ENCODE measurements at regions not wholly inside any gene's neighbourhood (a gene's known extent, or its start where the extent isn't known, plus 50 kb on each side); places are given as distances from the start of the nearest gene placed in this dataset.
"Not testable (repeated sequence)": the region's sequence is repeated elsewhere in the genome, so short reads cannot be mapped to it uniquely, and the experiment has no call there.

GRCh38 chr4:100630341-100630740 lies 112.5 kb upstream of the EMCN start:
- Histone ChIP-seq H3K4me1 (ENCODE audit: control insufficient read depth, insufficient read depth, low read length) (no peaks in the 10 kb centered on the region), H3K9me3 (ENCODE audit: control insufficient read depth, insufficient read depth, low read depth, low read length) (no peaks in the 10 kb centered on the region), H3K4me3 (ENCODE audit: low read depth, low read length) (no peak overlapping the region), H3K27ac (ENCODE audit: extremely low read depth, low read depth, low read length) (no peak overlapping the region), H3K36me3 (ENCODE audit: control insufficient read depth in 2 of 2, insufficient read depth in 1 of 2, low read length in 2 of 2) (no peaks in the 10 kb centered on the region)
- ChIA-PET CTCF (no interaction called here), POLR2A (no interaction called here)
- no peak for TF ChIP-seq ZBTB26 (tag by site-specific recombination; optimal IDR thresholded peaks at IDR 0.05)
- TF ChIP-seq ZNF548 (tag by site-specific recombination; IDR thresholded peaks at IDR 0.05), result no peak
- TF ChIP-seq HOXC10 (CRISPR knock-in tag; IDR thresholded peaks at IDR 0.05), result no peak
- no peak for TF ChIP-seq ZNF132 (tag by site-specific recombination; IDR thresholded peaks at IDR 0.05; ENCODE audit: borderline replicate concordance)
- no peak for TF ChIP-seq ZNF639 (tag by site-specific recombination; IDR thresholded peaks at IDR 0.05)
- TF ChIP-seq EGR2 (tag by site-specific recombination; IDR thresholded peaks at IDR 0.05; ENCODE audit: low read depth), result no peak
- no peak for TF ChIP-seq ZNF623 (tag by site-specific recombination; IDR thresholded peaks at IDR 0.05)
- TF ChIP-seq ZNF677 (tag by site-specific recombination; IDR thresholded peaks at IDR 0.05), result no peak
- no peak for TF ChIP-seq ZNF26 (tag by site-specific recombination; IDR thresholded peaks at IDR 0.05)

GRCh38 chr4:100609810-100610209 lies 92.0 kb upstream of the EMCN start:
- H3K9me3 ChIP-seq (ENCODE audit: control insufficient read depth, insufficient read depth, low read depth, low read length), result no peaks in the 10 kb centered on the region
- no peak for TF ChIP-seq KLF16 (tag by site-specific recombination; IDR thresholded peaks at IDR 0.05)
- H3K4me3 ChIP-seq (ENCODE audit: low read depth, low read length), result no peak overlapping the region
- H3K36me3 ChIP-seq (ENCODE audit: control insufficient read depth in 2 of 2, insufficient read depth in 1 of 2, low read length in 2 of 2), result no peaks in the 10 kb centered on the region
- CTCF ChIA-PET, result no interaction called here
- no peak overlapping the region for H3K27ac ChIP-seq (ENCODE audit: extremely low read depth, low read depth, low read length)
- H3K4me1 ChIP-seq (ENCODE audit: control insufficient read depth, insufficient read depth, low read length), result no peaks in the 10 kb centered on the region
- POLR2A ChIA-PET, result no interaction called here

- H3K27ac ChIP-seq (ENCODE audit: extremely low read depth, low read depth, low read length); H3K36me3 ChIP-seq (ENCODE audit: control insufficient read depth in 2 of 2, insufficient read depth in 1 of 2, low read length in 2 of 2); CTCF ChIA-PET; H3K9me3 ChIP-seq (ENCODE audit: control insufficient read depth, insufficient read depth, low read depth, low read length); H3K4me3 ChIP-seq (ENCODE audit: low read depth, low read length); H3K4me1 ChIP-seq (ENCODE audit: control insufficient read depth, insufficient read depth, low read length); POLR2A ChIA-PET: not testable (repeated sequence)
Measured at GRCh38 chr4:100608651-100609050, 90.8 kb upstream of the EMCN start.

- Histone ChIP-seq H3K4me3 (ENCODE audit: low read depth, low read length) (no peak overlapping the region), H3K27ac (ENCODE audit: extremely low read depth, low read depth, low read length) (no peak overlapping the region), H3K36me3 (ENCODE audit: control insufficient read depth in 2 of 2, insufficient read depth in 1 of 2, low read length in 2 of 2) (no peaks in the 10 kb centered on the region), H3K9me3 (ENCODE audit: control insufficient read depth, insufficient read depth, low read depth, low read length) (no peaks in the 10 kb centered on the region), H3K4me1 (ENCODE audit: control insufficient read depth, insufficient read depth, low read length) (no peaks in the 10 kb centered on the region)
- ChIA-PET CTCF (no interaction called here), POLR2A (interaction anchor here (0.6 kb wide), 1 partner anchor 115 kb away, joined by 6 read pairs; no protein-coding TSS in a partner anchor)
- TF ChIP-seq ZNF777 (tag by site-specific recombination; IDR thresholded peaks at IDR 0.05; ENCODE audit: borderline replicate concordance), result no peak
- no peak for TF ChIP-seq ZNF274 (IDR thresholded peaks at IDR 0.05; ENCODE audit: low read length)
- no peak for TF ChIP-seq ZNF274 (tag by site-specific recombination; IDR thresholded peaks at IDR 0.05; ENCODE audit: borderline replicate concordance)
- no peak for TF ChIP-seq SALL2 (tag by site-specific recombination; IDR thresholded peaks at IDR 0.05; ENCODE audit: borderline replicate concordance)
- no peak for TF ChIP-seq ZNF707 (tag by site-specific recombination; IDR thresholded peaks at IDR 0.05)
- TF ChIP-seq ZNF10 (tag by site-specific recombination; IDR thresholded peaks at IDR 0.05), result no peak
- no peak for TF ChIP-seq ZNF394 (tag by site-specific recombination; IDR thresholded peaks at IDR 0.05; ENCODE audit: borderline replicate concordance)
- TF ChIP-seq PRDM4 (tag by site-specific recombination; IDR thresholded peaks at IDR 0.05), result no peak
- TF ChIP-seq WT1 (tag by site-specific recombination; IDR thresholded peaks at IDR 0.05), result no peak
- TF ChIP-seq BCL6B (tag by site-specific recombination; IDR thresholded peaks at IDR 0.05), result no peak
Measured at GRCh38 chr4:100605144-100605543, 87.3 kb upstream of the EMCN start.

All from HEK293 (cell line).